ENCODE measurements at regions not wholly inside any gene's neighbourhood (a gene's known extent, or its start where the extent isn't known, plus 50 kb on each side); places are given as distances from the start of the nearest gene placed in this dataset.

GRCh38 chr2:71929482-71929772 is 218.2 kb downstream of the CYP26B1 start:
- Histone ChIP-seq H3K4me3 (ENCODE audit: low read length) (no peak overlapping the region), H3K79me2 (replicated peaks; ENCODE audit: insufficient read depth, low read length) (no peaks in the 10 kb centered on the region), H3K27ac (ENCODE audit: low read length) (no peak overlapping the region), H3F3A (ENCODE audit: insufficient read depth, low read length, poor library complexity, severe bottlenecking) (no peaks in the 10 kb centered on the region), H3K9me2 (ENCODE audit: insufficient read depth, low read length) (no peaks in the 10 kb centered on the region), H3K9ac (ENCODE audit: low read length) (no peak overlapping the region), H3K4me2 (ENCODE audit: low read length) (no peak overlapping the region), H3K27me3 (ENCODE audit: insufficient read depth, low read depth, low read length) (no peaks in the 10 kb centered on the region), H3K9me3 (ENCODE audit: low read length) (no peaks in the 10 kb centered on the region), H2AFZ (ENCODE audit: low read depth, low read length) (no peak overlapping the region), H4K20me1 (ENCODE audit: insufficient read depth) (no peaks in the 10 kb centered on the region), H3K36me3 (ENCODE audit: insufficient read depth, low read length) (no peaks in the 10 kb centered on the region)
- no peak for TF ChIP-seq SMC3 (conservative IDR thresholded peaks at IDR 0.05; ENCODE audit: poor library complexity)
- TF ChIP-seq REST (IDR thresholded peaks at IDR 0.05; ENCODE audit: borderline replicate concordance): no peak
- no peak for TF ChIP-seq RAD21 (conservative IDR thresholded peaks at IDR 0.05)
- no peak for TF ChIP-seq EP300 (conservative IDR thresholded peaks at IDR 0.05; ENCODE audit: poor library complexity, severe bottlenecking)
- TF ChIP-seq POLR2AphosphoS5 (IDR thresholded peaks at IDR 0.05): no peak
- no peak for TF ChIP-seq MXI1 (conservative IDR thresholded peaks at IDR 0.05; ENCODE audit: poor library complexity, severe bottlenecking)
- no peak for TF ChIP-seq TAF1 (IDR thresholded peaks at IDR 0.05; ENCODE audit: low read depth)
- no peak for TF ChIP-seq EZH2 (IDR thresholded peaks at IDR 0.05; ENCODE audit: borderline replicate concordance, insufficient read depth, low read length, poor library complexity, severe bottlenecking)
- TF ChIP-seq CTCF (IDR thresholded peaks at IDR 0.05; ENCODE audit: poor library complexity, severe bottlenecking): no peak

- Histone ChIP-seq H3K9me3 (ENCODE audit: low read length) (no peaks in the 10 kb centered on the region), H2AFZ (ENCODE audit: low read depth, low read length) (no peak overlapping the region), H3K36me3 (ENCODE audit: insufficient read depth, low read length) (no peaks in the 10 kb centered on the region), H3K4me3 (ENCODE audit: low read length) (no peak overlapping the region), H3K9ac (ENCODE audit: low read length) (no peak overlapping the region), H4K20me1 (ENCODE audit: insufficient read depth) (no peaks in the 10 kb centered on the region), H3K79me2 (replicated peaks; ENCODE audit: insufficient read depth, low read length) (no peaks in the 10 kb centered on the region), H3K4me2 (ENCODE audit: low read length) (no peak overlapping the region), H3K27ac (ENCODE audit: low read length) (no peak overlapping the region), H3K9me2 (ENCODE audit: insufficient read depth, low read length) (no peaks in the 10 kb centered on the region), H3F3A (ENCODE audit: insufficient read depth, low read length, poor library complexity, severe bottlenecking) (no peaks in the 10 kb centered on the region), H3K27me3 (ENCODE audit: insufficient read depth, low read depth, low read length) (no peaks in the 10 kb centered on the region)
- TF ChIP-seq SMC3 (conservative IDR thresholded peaks at IDR 0.05; ENCODE audit: poor library complexity) (no peak), EZH2 (IDR thresholded peaks at IDR 0.05; ENCODE audit: borderline replicate concordance, insufficient read depth, low read length, poor library complexity, severe bottlenecking) (no peak), TAF1 (IDR thresholded peaks at IDR 0.05; ENCODE audit: low read depth) (no peak), REST (IDR thresholded peaks at IDR 0.05; ENCODE audit: borderline replicate concordance) (no peak), CTCF (IDR thresholded peaks at IDR 0.05; ENCODE audit: poor library complexity, severe bottlenecking) (no peak), EP300 (conservative IDR thresholded peaks at IDR 0.05; ENCODE audit: poor library complexity, severe bottlenecking) (no peak), MXI1 (conservative IDR thresholded peaks at IDR 0.05; ENCODE audit: poor library complexity, severe bottlenecking) (no peak), POLR2AphosphoS5 (IDR thresholded peaks at IDR 0.05) (no peak), RAD21 (conservative IDR thresholded peaks at IDR 0.05) (no peak)
Observed at GRCh38 chr2:71928734-71929481, 218.8 kb downstream of the CYP26B1 start.

All from neural cell (in vitro differentiated cells).